ENCODE measurements at regions not wholly inside any gene's neighbourhood (a gene's known extent, or its start where the extent isn't known, plus 50 kb on each side); places are given as distances from the start of the nearest gene placed in this dataset.

- TF ChIP-seq CTCF (conservative IDR thresholded peaks at IDR 0.05; ENCODE audit: low read depth, low read length) (no peak), EZH2 (IDR thresholded peaks at IDR 0.05; ENCODE audit: borderline replicate concordance, low read depth, low read length, poor library complexity, severe bottlenecking) (no peak)
Observed at GRCh38 chr20:63087236-63087871, 80.6 kb upstream of the BHLHE23 start.

Measured in A673 (cell line).